WTC11 (cell line): ENCODE measurements at regions not wholly inside any gene's neighbourhood (a gene's known extent, or its start where the extent isn't known, plus 50 kb on each side); places are given as distances from the start of the nearest gene placed in this dataset.

Source experiments
- ATAC-seq: fragments of 200-7000 bp; cut with Tn5 transposase; 2 replicates; pipeline ENCODE4 v1.10.0; 2021; ENCODE audit warnings: mild to moderate bottlenecking, moderate library complexity
- CTCF ChIA-PET: fragments of 300-600 bp; sonication (Branson Sonifier 250); formaldehyde crosslinking; loops from one replicate; lab custom pipeline; 2021; ENCODE audit warnings: antibody characterized with exemption; lab: Charles Lee
- POLR2A ChIA-PET: fragments of 350-600 bp; sonication (Branson Sonifier 250); formaldehyde crosslinking; loops from one replicate; lab custom pipeline; 2021; ENCODE audit warnings: antibody characterized with exemption; lab: Charles Lee
- DNase-seq: peaks from one replicate; pipeline ENCODE4 v3.0.0; 2021; ENCODE audit warnings: low spot score
- H3K27ac Mint-ChIP-seq: 2 replicates; pipeline ENCODE4 v1.8.0; 2021; ENCODE audit warnings: mixed read lengths
- H3K27me3 Mint-ChIP-seq: 2 replicates; pipeline ENCODE4 v1.8.0; 2021; ENCODE audit warnings: low read depth, mild to moderate bottlenecking, moderate library complexity, mixed read lengths
- H3K36me3 Mint-ChIP-seq: 2 replicates; pipeline ENCODE4 v1.8.0; 2021; ENCODE audit warnings: mixed read lengths
- H3K4me1 Mint-ChIP-seq: 2 replicates; pipeline ENCODE4 v1.8.0; 2022; ENCODE audit warnings: mixed read lengths
- H3K4me3 Mint-ChIP-seq: 2 replicates; pipeline ENCODE4 v1.8.0; 2021; ENCODE audit warnings: mild to moderate bottlenecking, moderate library complexity, mixed read lengths
- H3K9me3 Mint-ChIP-seq: 2 replicates; pipeline ENCODE4 v1.8.0; 2021; ENCODE audit warnings: mixed read lengths
- CREB1 ChIP-seq: sonication (generic); formaldehyde crosslinking; IDR thresholded peaks from 2 replicates; pipeline ENCODE4 v1.8.0; 2023; ENCODE audit warnings: mild to moderate bottlenecking, missing genetic modification reagents
- E2F4 ChIP-seq: sonication (generic); formaldehyde crosslinking; IDR thresholded peaks from 2 replicates; pipeline ENCODE4 v1.8.1; 2022; ENCODE audit warnings: low read depth, mild to moderate bottlenecking, moderate library complexity, missing genetic modification reagents, borderline replicate concordance
- E2F5 ChIP-seq: sonication (generic); formaldehyde crosslinking; IDR thresholded peaks from 2 replicates; pipeline ENCODE4 v1.8.1; 2022; ENCODE audit warnings: mild to moderate bottlenecking, moderate library complexity, missing genetic modification reagents
- JUN ChIP-seq: sonication (generic); formaldehyde crosslinking; IDR thresholded peaks from 2 replicates; pipeline ENCODE4 v1.8.0; 2023; ENCODE audit warnings: mild to moderate bottlenecking, missing genetic modification reagents
- NR1H2 ChIP-seq: sonication (generic); formaldehyde crosslinking; IDR thresholded peaks from 2 replicates; pipeline ENCODE4 v1.9.0; 2021; ENCODE audit warnings: mild to moderate bottlenecking, moderate library complexity, missing genetic modification reagents
- OVOL2 ChIP-seq: fragments of 250-450 bp; sonication (Bioruptor Pico); IDR thresholded peaks from 2 replicates; pipeline ENCODE4 v1.9.0; 2021; ENCODE audit warnings: mild to moderate bottlenecking, borderline replicate concordance
- PREB ChIP-seq: sonication (generic); formaldehyde crosslinking; IDR thresholded peaks from 2 replicates; pipeline ENCODE4 v1.8.1; 2022; ENCODE audit warnings: mild to moderate bottlenecking, missing genetic modification reagents, moderate library complexity, borderline replicate concordance
- STAT6 ChIP-seq: sonication (generic); formaldehyde crosslinking; conservative IDR thresholded peaks from 2 replicates; pipeline ENCODE4 v1.8.1; 2023; ENCODE audit warnings: mild to moderate bottlenecking, low read depth, missing genetic modification reagents, moderate library complexity
- TCF7 ChIP-seq: sonication (generic); formaldehyde crosslinking; IDR thresholded peaks from 2 replicates; pipeline ENCODE4 v1.8.0; 2022; ENCODE audit warnings: mild to moderate bottlenecking, low read depth, missing genetic modification reagents, moderate library complexity
- TEAD1 ChIP-seq: sonication (generic); formaldehyde crosslinking; IDR thresholded peaks from 2 replicates; pipeline ENCODE4 v1.8.0; 2022; ENCODE audit warnings: mild to moderate bottlenecking, missing genetic modification reagents
- ZMAT4 ChIP-seq: fragments of 250-450 bp; sonication (Bioruptor Pico); IDR thresholded peaks from 2 replicates; pipeline ENCODE4 v1.9.0; 2021; ENCODE audit warnings: mild to moderate bottlenecking
- ZNF425 ChIP-seq: fragments of 250-450 bp; sonication (Bioruptor Pico); conservative IDR thresholded peaks from 2 replicates; pipeline ENCODE4 v1.9.0; 2021; ENCODE audit warnings: mild to moderate bottlenecking
- ZNF512 ChIP-seq: sonication (generic); formaldehyde crosslinking; IDR thresholded peaks from 2 replicates; pipeline ENCODE4 v1.8.1; 2022; ENCODE audit warnings: missing genetic modification reagents, borderline replicate concordance

- TF ChIP-seq E2F4 (no peak), E2F5 (CRISPR knock-in tag) (no peak), TEAD1 (CRISPR knock-in tag) (no peak)
Observed at GRCh38 chr4:63700569-63700968, 708.7 kb downstream of the TECRL start (continued).

- H3K27me3 Mint-ChIP-seq, result no peaks in the 10 kb centered on the region
- TF ChIP-seq ZMAT4 (no peak), NR1H2 (CRISPR knock-in tag) (no peak), STAT6 (CRISPR knock-in tag) (no peak), CREB1 (CRISPR knock-in tag) (no peak), ZNF425 (CRISPR knock-in tag) (no peak), JUN (no peak), PREB (CRISPR knock-in tag) (no peak), OVOL2 (CRISPR knock-in tag) (no peak), E2F5 (CRISPR knock-in tag) (no peak), TEAD1 (CRISPR knock-in tag) (no peak)
- TF ChIP-seq, all 79 proteins: peak for 0
- DNase-seq, result no peak
- Mint-ChIP-seq H3K4me3 (no peak overlapping the region), H3K4me1 (peaks cover 12% of the 10 kb centered on the region), H3K9me3 (peaks cover 29% of the 10 kb centered on the region), H3K27ac (no peak overlapping the region), H3K36me3 (peaks cover 22% of the 10 kb centered on the region)
- ChIA-PET CTCF (no interaction called here), POLR2A (no interaction called here)
- ATAC-seq, result no peak
Observed at GRCh38 chr4:63693321-63693720, 715.9 kb downstream of the TECRL start.

GRCh38 chr4:63678358-63678931 is 730.8 kb downstream of the TECRL start:
- Mint-ChIP-seq H3K27me3 (no peaks in the 10 kb centered on the region), H3K4me1 (no peaks in the 10 kb centered on the region), H3K9me3 (no peaks in the 10 kb centered on the region), H3K36me3 (no peaks in the 10 kb centered on the region), H3K27ac (no peak overlapping the region), H3K4me3 (no peak overlapping the region)
- no peak for ATAC-seq
- ChIA-PET CTCF (no interaction called here), POLR2A (no interaction called here)
- DNase-seq, result no peak
- TF ChIP-seq ZNF425 (CRISPR knock-in tag) (no peak), NR1H2 (CRISPR knock-in tag) (no peak), ZNF512 (CRISPR knock-in tag) (no peak), TCF7 (CRISPR knock-in tag) (no peak)
- TF ChIP-seq, all 79 proteins: peak for 0
